Mucosa of descending colon (tissue), 3 donors: ENCODE measurements at regions not wholly inside any gene's neighbourhood (a gene's known extent, or its start where the extent isn't known, plus 50 kb on each side); places are given as distances from the start of the nearest gene placed in this dataset.

Experiments
- ATAC-seq: fragments of 200-7000 bp; cut with Tn5 transposase; one replicate; pipeline ENCODE4 v1.9.1; 2020; ENCODE audit warnings: mild to moderate bottlenecking, moderate library complexity
- DNase-seq, 3 donors: peaks; one replicate each; pipeline ENCODE4 v3.0.0-alpha.2; 2020
- H3K36me3 ChIP-seq: fragments of 200-600 bp; one replicate; pipeline ENCODE4 v1.8.0; 2021; ENCODE audit warnings: low read depth, mild to moderate bottlenecking
- H3K4me1 ChIP-seq: fragments of 200-600 bp; one replicate; pipeline ENCODE4 v1.8.0; 2021; ENCODE audit warnings: low read depth, mild to moderate bottlenecking
- H3K4me3 ChIP-seq: fragments of 200-600 bp; one replicate; pipeline ENCODE4 v1.8.0; 2021; ENCODE audit warnings: mild to moderate bottlenecking
- H3K9me3 ChIP-seq: fragments of 200-600 bp; one replicate; pipeline ENCODE4 v1.8.0; 2021; ENCODE audit warnings: mild to moderate bottlenecking
- CTCF ChIP-seq: fragments of 200-600 bp; IDR thresholded peaks from one replicate; pipeline ENCODE4 v1.8.0; 2022; ENCODE audit warnings: antibody characterized with exemption, mild to moderate bottlenecking
- intact Hi-C, 2 donors: fragments of 100-400 bp; cut with DNase I in 1 of 2; cut with micrococcal nuclease in 1 of 2; formaldehyde crosslinking; loops; one replicate each; pipeline versions ENCODE4 v1.11.0 to v1.11.1; 2022; cut with DNase I, micrococcal nuclease
- donor health status: DM: no; HTN: no; CAD: no; lungs with moderate emphysema.
- donor health status: DM: no; HTN: no; CAD: no.
- donor health status: DM: no; HTN: yes; CAD: no.

DNA sequence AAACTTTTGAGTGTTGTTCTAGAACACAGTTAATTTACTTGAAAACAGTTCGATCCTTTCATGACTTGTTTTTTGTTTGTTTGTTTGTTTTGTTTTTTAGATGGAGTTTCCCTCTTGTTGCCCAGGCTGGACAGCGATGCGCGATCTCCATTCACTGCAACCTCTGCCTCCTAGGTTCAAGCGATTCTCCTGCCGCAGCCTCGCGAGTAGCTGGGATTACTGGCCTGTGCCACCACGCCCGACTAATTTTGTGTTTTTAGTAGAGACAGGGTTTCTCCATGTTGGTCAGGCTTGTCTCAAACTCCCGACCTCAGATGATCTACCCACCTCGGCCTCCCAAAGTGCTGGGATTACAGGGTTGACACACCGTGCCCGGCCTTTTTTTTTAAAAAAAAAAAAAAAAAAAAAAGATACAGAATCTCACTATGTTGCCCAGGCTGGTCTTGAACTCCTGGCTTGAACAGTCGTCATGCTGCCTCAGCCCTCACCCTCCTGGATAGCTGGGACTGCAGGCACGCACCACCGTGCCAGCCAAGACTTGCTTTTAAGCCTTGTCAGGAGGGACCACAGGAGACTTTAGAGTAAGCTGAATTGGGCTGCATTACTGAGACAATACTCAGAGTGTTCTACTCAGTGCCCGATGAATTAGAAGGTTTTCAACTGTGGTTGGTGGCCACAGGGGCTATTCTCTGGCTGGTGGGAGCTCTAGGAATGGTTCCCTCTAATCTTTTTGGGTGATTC lies 76.7 kb upstream of the SLC22A16 start:
- ATAC-seq (no peak), DNase-seq (no peak)
- Histone ChIP-seq H3K4me1 (no peaks in the 10 kb centered on the region), H3K4me3 (no peak overlapping the region), H3K36me3 (no peaks in the 10 kb centered on the region), H3K9me3 (no peaks in the 10 kb centered on the region)
- no peak for TF ChIP-seq CTCF
- intact Hi-C loops, result no loop called here

DNA sequence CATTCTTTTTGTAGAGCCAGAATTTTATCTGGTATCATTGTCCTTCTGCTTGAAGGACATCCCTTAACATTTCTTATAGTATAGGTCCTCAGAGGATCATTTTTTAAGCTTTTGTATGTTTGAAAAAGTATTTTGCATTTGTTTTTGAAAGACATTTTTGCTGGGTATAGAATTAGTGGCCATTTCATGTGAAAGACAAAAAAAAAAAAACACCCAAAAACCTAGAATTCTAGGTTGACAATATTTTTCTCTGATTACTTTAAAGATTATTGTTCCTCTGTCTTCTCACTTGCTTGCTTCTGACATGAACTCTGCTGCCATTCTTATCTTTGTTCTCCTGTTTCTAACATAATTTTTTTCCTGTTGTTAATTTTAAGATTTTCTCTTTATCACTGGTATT lies 75.7 kb upstream of the SLC22A16 start:
- intact Hi-C loops, result no loop called here
- no peaks in the 10 kb centered on the region for H3K36me3 ChIP-seq
- H3K4me3 ChIP-seq, result no peak overlapping the region
- ATAC-seq (no peak), DNase-seq (no peak)
- H3K9me3 ChIP-seq, result no peaks in the 10 kb centered on the region
- TF ChIP-seq CTCF, result no peak
- H3K4me1 ChIP-seq, result no peaks in the 10 kb centered on the region

DNA sequence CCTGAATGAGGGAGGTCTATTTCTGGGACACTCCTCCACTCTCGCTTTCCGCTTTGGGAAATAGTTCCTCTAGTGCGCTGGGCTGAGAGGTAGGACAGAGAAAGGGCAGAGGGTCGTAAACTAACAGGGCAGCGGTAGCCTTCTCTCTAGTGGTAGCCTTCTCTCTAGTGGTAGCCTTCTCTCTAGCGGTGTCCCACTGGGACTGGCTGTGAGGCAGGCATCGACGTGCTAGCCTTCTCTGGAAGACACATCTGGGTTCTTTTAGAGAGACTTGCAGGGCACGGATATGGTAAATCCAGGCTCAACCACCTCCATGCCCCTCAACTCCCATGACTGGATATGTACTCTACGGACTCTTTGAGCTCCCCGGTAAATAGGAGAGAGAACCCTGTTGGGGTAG lies 74.7 kb upstream of the SLC22A16 start:
- intact Hi-C loops, result no loop called here
- Histone ChIP-seq H3K4me1 (no peaks in the 10 kb centered on the region), H3K9me3 (no peaks in the 10 kb centered on the region), H3K36me3 (no peaks in the 10 kb centered on the region), H3K4me3 (no peak overlapping the region)
- DNase-seq, result no peak
- no peak for TF ChIP-seq CTCF
- no peak for ATAC-seq

DNA sequence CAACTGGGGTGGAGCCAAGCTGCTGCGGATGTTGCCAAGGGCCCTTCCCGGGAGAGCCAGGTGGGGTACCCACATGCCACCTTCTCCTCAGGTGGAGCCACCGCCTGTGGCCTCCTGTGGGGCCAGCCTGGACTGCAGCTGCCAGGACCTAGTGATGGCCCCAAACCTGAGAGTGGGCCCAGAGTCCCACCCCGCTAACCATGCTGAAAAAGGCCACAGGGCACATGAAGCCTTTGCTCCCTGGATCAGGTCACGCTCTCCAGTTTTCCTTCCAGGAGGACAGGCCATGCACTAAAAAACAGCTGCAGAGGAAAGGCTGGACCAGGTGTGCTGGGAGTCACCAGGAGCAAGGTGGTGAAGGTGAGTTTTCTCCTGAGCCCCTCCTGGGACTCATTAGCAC lies 73.9 kb upstream of the SLC22A16 start:
- intact Hi-C loops, result no loop called here

DNA sequence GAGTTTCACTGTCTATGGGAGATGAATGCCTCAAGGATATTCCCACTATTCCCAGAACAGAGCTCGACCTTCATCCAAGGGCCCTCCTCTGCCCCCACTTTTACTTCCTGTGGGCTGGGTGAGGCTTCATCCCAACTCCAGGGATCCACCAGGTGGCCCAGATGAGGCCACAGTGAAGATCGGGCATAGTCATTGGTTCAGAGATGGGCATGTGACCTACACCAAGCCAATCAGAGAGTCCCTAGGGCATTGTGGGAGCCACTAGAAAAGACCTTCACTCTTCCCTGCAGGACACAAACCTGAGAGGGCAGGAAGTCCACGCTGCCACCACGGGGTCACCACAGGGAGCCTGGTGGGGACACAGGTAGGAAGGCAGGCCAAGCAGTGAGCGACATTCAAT lies 72.9 kb upstream of the SLC22A16 start:
- no peak overlapping the region for H3K4me3 ChIP-seq
- DNase-seq (no peak), ATAC-seq (no peak)
- H3K9me3 ChIP-seq, result no peaks in the 10 kb centered on the region
- no peak for TF ChIP-seq CTCF
- H3K36me3 ChIP-seq, result no peaks in the 10 kb centered on the region
- no peaks in the 10 kb centered on the region for H3K4me1 ChIP-seq
- intact Hi-C loops, result no loop called here

More for the DNA sequence above, 73.9 kb upstream of the SLC22A16 start:
- no peak overlapping the region for H3K4me3 ChIP-seq
- no peak for TF ChIP-seq CTCF
- ATAC-seq, result no peak
- no peak for DNase-seq
- H3K4me1 ChIP-seq, result no peaks in the 10 kb centered on the region
- H3K9me3 ChIP-seq, result no peaks in the 10 kb centered on the region
- H3K36me3 ChIP-seq, result no peaks in the 10 kb centered on the region
